Effector memory CD4-positive, alpha-beta T cell (primary cell): ENCODE measurements at regions not wholly inside any gene's neighbourhood (a gene's known extent, or its start where the extent isn't known, plus 50 kb on each side); places are given as distances from the start of the nearest gene placed in this dataset.

Source experiments
- DNase-seq, 3 donors: peaks; one replicate each; pipeline ENCODE4 v3.0.0-alpha.2; 2020
- H3K27ac ChIP-seq: 2 replicates; pipeline ENCODE4 v1.7.0; 2013; ENCODE audit warnings: mild to moderate bottlenecking, low read length, moderate library complexity; ENCODE audit not compliant: insufficient read depth, poor library complexity, severe bottlenecking
- H3K27me3 ChIP-seq: replicated peaks from 2 replicates; pipeline ENCODE4 v1.7.0; 2013; ENCODE audit warnings: mild to moderate bottlenecking, low read length; ENCODE audit not compliant: insufficient read depth, control insufficient read depth, poor library complexity, severe bottlenecking
- H3K36me3 ChIP-seq: 2 replicates; pipeline ENCODE4 v1.7.0; 2013; ENCODE audit warnings: mild to moderate bottlenecking, low read length, moderate library complexity; ENCODE audit not compliant: control insufficient read depth, insufficient read depth
- H3K4me1 ChIP-seq: 2 replicates; pipeline ENCODE4 v1.7.0; 2013; ENCODE audit warnings: low read length, mild to moderate bottlenecking; ENCODE audit not compliant: control insufficient read depth, insufficient read depth, poor library complexity, severe bottlenecking
- H3K4me3 ChIP-seq: 2 replicates; pipeline ENCODE4 v1.7.0; 2013; ENCODE audit warnings: low read length, low read depth, mild to moderate bottlenecking; ENCODE audit not compliant: insufficient read depth, poor library complexity, severe bottlenecking
- H3K9me3 ChIP-seq: 2 replicates; pipeline ENCODE4 v1.7.0; 2013; ENCODE audit warnings: mild to moderate bottlenecking, low read length, moderate library complexity; ENCODE audit not compliant: control insufficient read depth

DNA sequence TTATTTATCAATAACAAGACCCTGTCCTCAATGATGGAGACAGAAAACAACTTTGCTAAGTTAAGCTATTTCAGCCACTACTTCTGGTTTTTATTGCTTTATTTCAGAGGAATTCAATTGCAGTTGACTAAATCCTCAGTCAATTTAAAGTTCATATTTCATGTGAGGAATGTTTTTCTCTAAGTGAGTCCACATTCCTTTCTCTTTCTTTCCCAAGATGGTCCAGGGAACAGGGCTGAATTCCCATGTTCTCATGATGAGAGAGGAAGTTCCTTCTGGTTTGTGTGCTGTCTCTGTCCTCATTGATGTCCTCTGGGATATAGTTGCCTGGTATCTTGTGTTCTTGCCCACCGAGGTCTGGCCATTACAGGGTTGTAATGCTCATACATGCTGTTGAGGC lies 117.2 kb downstream of the SLIT2 start:
- no peak overlapping the region for H3K27ac ChIP-seq
- no peaks in the 10 kb centered on the region for H3K36me3 ChIP-seq
- no peak overlapping the region for H3K4me3 ChIP-seq
- no peak for DNase-seq
- H3K4me1 ChIP-seq = no peaks in the 10 kb centered on the region
- H3K27me3 ChIP-seq = no peaks in the 10 kb centered on the region
- H3K9me3 ChIP-seq = no peaks in the 10 kb centered on the region

DNA sequence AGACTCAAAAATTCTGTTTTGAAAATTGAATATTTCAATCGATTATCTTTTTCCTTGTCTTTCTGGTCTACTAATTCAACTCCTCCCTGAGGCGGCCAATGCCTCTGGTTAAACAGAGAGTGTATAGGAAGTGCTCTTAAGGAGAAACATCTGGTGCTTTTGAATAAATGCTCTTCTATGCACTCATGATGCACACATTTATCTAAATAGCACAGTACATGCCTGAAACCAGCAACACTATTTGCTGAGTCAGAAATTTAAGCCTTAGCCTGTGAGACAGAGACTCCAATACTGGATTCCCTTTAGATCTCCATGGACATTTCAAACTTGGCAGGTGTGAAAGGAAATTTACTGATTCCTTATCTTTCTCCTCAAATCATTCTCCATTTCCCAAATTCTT lies 118.6 kb downstream of the SLIT2 start:
- no peaks in the 10 kb centered on the region for H3K27me3 ChIP-seq
- no peak overlapping the region for H3K4me3 ChIP-seq

DNA sequence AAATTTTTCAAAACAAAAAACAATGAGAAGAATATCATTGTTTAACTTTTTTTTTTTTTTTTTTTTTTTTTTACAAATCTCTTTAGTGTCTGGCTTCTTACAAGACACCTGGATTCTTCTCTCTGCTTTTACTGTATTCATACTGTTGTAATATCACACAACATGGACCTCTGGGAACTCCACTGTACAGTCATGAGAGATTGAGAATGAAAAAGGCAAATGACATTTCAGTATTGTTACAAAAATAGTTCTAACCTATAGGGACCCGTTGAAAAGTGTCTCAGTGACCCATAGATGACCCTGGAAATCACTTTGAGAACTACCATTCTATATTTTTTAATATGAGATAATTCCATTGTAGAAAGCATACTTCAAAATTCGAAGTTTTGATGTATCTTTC lies 124.4 kb downstream of the SLIT2 start:
- no peaks in the 10 kb centered on the region for H3K36me3 ChIP-seq
- no peak overlapping the region for H3K27ac ChIP-seq
- H3K27me3 ChIP-seq = no peaks in the 10 kb centered on the region
- no peaks in the 10 kb centered on the region for H3K9me3 ChIP-seq
- DNase-seq = no peak
- no peaks in the 10 kb centered on the region for H3K4me1 ChIP-seq
- no peak overlapping the region for H3K4me3 ChIP-seq

More for the DNA sequence above, 118.6 kb downstream of the SLIT2 start:
- H3K27ac ChIP-seq = no peak overlapping the region
- no peak for DNase-seq
- no peaks in the 10 kb centered on the region for H3K36me3 ChIP-seq
- H3K4me1 ChIP-seq = no peaks in the 10 kb centered on the region
- H3K9me3 ChIP-seq = no peaks in the 10 kb centered on the region

DNA sequence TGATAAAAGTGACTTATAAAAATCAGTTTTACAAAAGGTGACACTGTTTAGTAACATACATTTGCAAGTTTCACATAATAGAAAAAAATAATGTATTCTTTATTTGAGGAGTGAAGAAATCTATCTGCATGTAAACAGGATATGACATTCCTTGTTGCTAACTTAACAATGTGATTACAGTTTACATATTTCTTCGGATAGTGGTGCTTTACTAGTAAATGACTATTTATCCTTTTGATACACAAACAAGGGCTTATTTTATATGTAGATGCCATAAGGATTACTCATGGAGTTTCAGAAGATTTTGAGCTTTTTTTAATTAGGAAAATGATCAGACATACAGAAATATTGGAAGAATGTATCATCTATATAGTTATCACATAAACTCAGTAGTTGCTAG lies 126.5 kb downstream of the SLIT2 start:
- Histone ChIP-seq H3K27me3 (no peaks in the 10 kb centered on the region), H3K4me3 (no peak overlapping the region), H3K9me3 (no peaks in the 10 kb centered on the region), H3K36me3 (no peaks in the 10 kb centered on the region), H3K4me1 (no peaks in the 10 kb centered on the region), H3K27ac (no peak overlapping the region)
- DNase-seq = no peak

DNA sequence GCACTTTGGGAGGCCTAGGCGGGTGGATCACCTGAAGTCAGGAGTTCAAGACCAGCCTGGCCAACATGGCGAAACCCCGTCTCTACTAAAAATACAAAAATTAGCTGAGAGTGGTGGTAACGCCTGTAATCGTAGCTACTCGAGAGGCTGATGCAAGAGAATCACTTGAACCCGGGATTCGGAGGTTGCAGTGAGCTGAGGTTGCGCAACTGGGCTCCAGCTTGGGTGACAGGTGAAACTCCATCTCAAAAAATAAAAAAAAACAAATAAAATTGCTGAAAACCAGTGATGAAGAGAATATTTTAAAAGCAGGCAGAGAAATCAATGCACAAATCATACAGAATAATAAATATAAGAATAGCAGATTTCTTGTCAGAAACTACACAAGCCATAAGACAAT lies 129.3 kb downstream of the SLIT2 start:
- Histone ChIP-seq H3K27ac (no peak overlapping the region), H3K36me3 (no peaks in the 10 kb centered on the region), H3K27me3 (no peaks in the 10 kb centered on the region), H3K9me3 (no peaks in the 10 kb centered on the region), H3K4me3 (no peak overlapping the region), H3K4me1 (no peaks in the 10 kb centered on the region)
- no peak for DNase-seq

DNA sequence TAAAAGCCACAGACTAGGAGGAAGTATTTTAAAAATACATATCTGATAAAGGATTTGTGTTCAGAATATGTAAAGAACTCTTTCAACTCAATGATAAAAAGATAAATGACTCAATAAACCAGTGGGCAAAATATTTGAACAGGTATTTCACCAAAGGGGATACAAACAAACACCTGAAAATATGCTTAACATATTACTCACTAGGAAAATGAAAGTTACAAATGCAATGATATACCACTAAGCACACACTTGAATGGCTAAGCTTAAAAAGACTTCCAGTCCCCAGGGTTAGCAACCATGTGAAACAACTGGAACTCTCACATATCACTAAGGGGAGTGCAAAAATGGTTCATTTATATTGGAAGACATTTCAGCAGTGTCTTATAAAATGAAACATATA lies 131.6 kb downstream of the SLIT2 start:
- H3K27ac ChIP-seq = no peak overlapping the region
- H3K9me3 ChIP-seq = no peaks in the 10 kb centered on the region

DNA sequence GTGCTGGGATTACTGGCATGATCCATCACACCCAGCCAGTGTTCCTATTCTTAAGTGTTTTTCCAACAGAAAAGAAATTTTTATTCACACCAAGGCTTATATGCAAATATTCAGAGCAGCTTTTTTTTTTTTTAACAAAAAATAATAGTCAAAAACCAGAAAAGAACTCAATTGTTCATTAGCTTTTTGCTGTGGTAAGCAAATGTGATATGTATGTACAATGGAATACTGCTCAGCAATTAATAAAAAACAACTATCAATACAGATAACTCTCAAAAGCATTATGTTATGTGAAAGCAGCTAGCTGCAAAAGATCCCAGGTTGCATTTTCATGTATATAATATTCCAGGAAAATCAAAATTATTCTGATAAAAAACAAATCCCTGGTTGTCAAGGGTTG lies 132.3 kb downstream of the SLIT2 start:
- no peaks in the 10 kb centered on the region for H3K9me3 ChIP-seq
- H3K27ac ChIP-seq = no peak overlapping the region

More for the DNA sequence above, 131.6 kb downstream of the SLIT2 start:
- Histone ChIP-seq H3K4me3 (no peak overlapping the region), H3K4me1 (no peaks in the 10 kb centered on the region), H3K27me3 (no peaks in the 10 kb centered on the region), H3K36me3 (no peaks in the 10 kb centered on the region)
- DNase-seq = no peak

DNA sequence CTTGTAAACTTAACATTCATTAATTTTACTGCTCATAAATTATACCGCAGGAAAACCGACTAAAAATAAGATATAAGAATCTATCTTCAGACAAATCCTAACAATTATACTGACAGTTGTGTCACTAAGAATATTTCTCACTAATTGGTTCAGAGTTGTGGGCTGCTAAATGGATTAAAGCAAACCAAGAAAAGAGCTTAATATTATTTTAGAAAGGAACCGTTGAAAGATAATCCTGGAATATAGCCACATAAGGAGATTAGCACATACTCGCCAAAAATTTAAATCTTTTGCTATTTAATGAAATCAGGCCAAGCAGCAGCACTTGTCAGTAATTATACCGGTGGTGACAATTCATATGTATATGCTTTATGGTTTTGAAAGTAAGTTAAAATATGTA lies 132.8 kb downstream of the SLIT2 start:
- H3K4me3 ChIP-seq = no peak overlapping the region
- H3K9me3 ChIP-seq = no peaks in the 10 kb centered on the region
- H3K4me1 ChIP-seq = no peaks in the 10 kb centered on the region
- no peak overlapping the region for H3K27ac ChIP-seq
- H3K36me3 ChIP-seq = no peaks in the 10 kb centered on the region
- no peaks in the 10 kb centered on the region for H3K27me3 ChIP-seq
- DNase-seq = no peak

More for the DNA sequence above, 132.3 kb downstream of the SLIT2 start:
- Histone ChIP-seq H3K4me1 (no peaks in the 10 kb centered on the region), H3K36me3 (no peaks in the 10 kb centered on the region), H3K4me3 (no peak overlapping the region), H3K27me3 (no peaks in the 10 kb centered on the region)
- no peak for DNase-seq

DNA sequence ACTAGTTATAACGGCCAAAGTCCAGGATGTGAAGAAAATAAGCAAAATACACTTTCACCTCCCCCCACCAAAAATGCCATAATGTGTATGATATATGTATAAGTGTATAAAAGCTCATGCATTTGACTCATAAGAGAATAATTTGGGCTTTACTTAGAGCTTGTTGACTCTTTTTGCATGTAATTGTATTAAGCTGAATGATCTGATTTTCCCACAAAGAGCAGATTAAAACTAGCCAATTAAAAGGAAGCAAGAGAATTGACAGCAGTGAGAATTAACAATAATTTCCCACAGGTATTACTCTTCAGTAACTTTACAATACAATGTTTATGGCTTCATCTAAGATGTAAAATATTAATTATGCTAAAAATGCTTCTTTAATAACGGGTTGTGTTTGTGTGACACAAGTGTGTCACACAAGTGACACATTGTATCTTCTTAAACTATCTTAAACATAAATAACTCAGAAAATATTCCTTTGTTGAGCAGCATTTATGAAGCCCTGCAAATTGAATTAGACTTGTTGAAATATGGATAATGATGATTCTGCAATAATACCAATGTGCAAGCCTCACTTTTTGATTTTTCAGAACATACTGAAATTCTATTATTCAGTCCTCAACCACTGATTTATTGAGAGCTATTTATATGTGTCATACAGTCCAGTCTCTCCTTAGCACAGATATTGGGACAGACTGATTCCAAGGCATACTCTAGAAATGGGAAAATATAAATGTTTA lies 134.5 kb downstream of the SLIT2 start:
- Histone ChIP-seq H3K36me3 (no peaks in the 10 kb centered on the region), H3K4me1 (no peaks in the 10 kb centered on the region), H3K4me3 (no peak overlapping the region), H3K27ac (no peak overlapping the region), H3K9me3 (no peaks in the 10 kb centered on the region), H3K27me3 (no peaks in the 10 kb centered on the region)
- DNase-seq = no peak

DNA sequence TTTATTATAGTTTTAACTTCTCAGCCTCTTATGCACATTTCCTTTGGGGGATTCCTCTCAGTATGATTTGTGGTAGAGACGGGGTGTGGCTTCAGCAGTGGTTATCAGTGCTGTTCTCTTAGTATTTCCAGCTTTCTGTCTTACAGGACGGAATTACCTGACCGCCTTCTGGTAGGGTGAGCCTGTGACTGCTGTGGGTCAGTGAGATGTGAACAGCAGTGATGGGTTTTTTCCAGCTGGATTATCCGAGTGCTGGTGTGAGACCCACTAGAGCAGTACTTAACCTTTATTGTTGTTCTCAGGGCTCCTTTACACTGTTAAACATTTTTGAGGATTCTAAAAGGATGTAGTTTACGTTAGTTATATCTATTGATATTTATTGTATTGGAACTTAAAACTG lies 135.2 kb downstream of the SLIT2 start:
- no peak overlapping the region for H3K27ac ChIP-seq
- no peaks in the 10 kb centered on the region for H3K4me1 ChIP-seq
- H3K4me3 ChIP-seq = no peak overlapping the region
- H3K9me3 ChIP-seq = no peaks in the 10 kb centered on the region
- no peaks in the 10 kb centered on the region for H3K27me3 ChIP-seq
- H3K36me3 ChIP-seq = no peaks in the 10 kb centered on the region
- no peak for DNase-seq
